ENCODE measurements at regions not wholly inside any gene's neighbourhood (a gene's known extent, or its start where the extent isn't known, plus 50 kb on each side); places are given as distances from the start of the nearest gene placed in this dataset.

GRCh38 chr3:59596741-59597140 is 546.9 kb upstream of the CFAP20DC start:
- H3K4me1 Mint-ChIP-seq: no peaks in the 10 kb centered on the region

GRCh38 chr3:59595830-59596229 is 546.0 kb upstream of the CFAP20DC start:
- DNase-seq (no peak), ATAC-seq (no peak)
- Mint-ChIP-seq H3K36me3 (ENCODE audit: low read depth) (peaks cover 2% of the 10 kb centered on the region), H3K4me3 (no peak overlapping the region), H3K27ac (no peak overlapping the region), H3K4me1 (no peaks in the 10 kb centered on the region), H3K27me3 (peaks cover 4% of the 10 kb centered on the region)
- no peaks in the 10 kb centered on the region for H3K9me3 ChIP-seq (ENCODE audit: control insufficient read depth, low read length, poor library complexity, severe bottlenecking)

More at GRCh38 chr3:59596741-59597140, 546.9 kb upstream of the CFAP20DC start:
- DNase-seq (no peak), ATAC-seq (no peak)
- H3K36me3 Mint-ChIP-seq (ENCODE audit: low read depth): peaks cover 2% of the 10 kb centered on the region
- H3K9me3 ChIP-seq (ENCODE audit: control insufficient read depth, low read length, poor library complexity, severe bottlenecking): no peaks in the 10 kb centered on the region
- H3K4me3 Mint-ChIP-seq: no peak overlapping the region
- H3K27ac Mint-ChIP-seq: no peak overlapping the region
- peaks cover 10% of the 10 kb centered on the region for H3K27me3 Mint-ChIP-seq

- peaks cover 4% of the 10 kb centered on the region for H3K27me3 Mint-ChIP-seq
- H3K4me3 Mint-ChIP-seq: no peak overlapping the region
- peaks cover 2% of the 10 kb centered on the region for H3K36me3 Mint-ChIP-seq (ENCODE audit: low read depth)
- no peaks in the 10 kb centered on the region for H3K9me3 ChIP-seq (ENCODE audit: control insufficient read depth, low read length, poor library complexity, severe bottlenecking)
- ATAC-seq (no peak), DNase-seq (no peak)
- no peaks in the 10 kb centered on the region for H3K4me1 Mint-ChIP-seq
- no peak overlapping the region for H3K27ac Mint-ChIP-seq
Observed at GRCh38 chr3:59593380-59593779, 543.6 kb upstream of the CFAP20DC start.

GRCh38 chr3:59580996-59581395 is 531.2 kb upstream of the CFAP20DC start:
- Mint-ChIP-seq H3K27ac (no peak overlapping the region), H3K4me1 (peaks cover 3% of the 10 kb centered on the region), H3K4me3 (no peak overlapping the region), H3K36me3 (ENCODE audit: low read depth) (no peaks in the 10 kb centered on the region), H3K27me3 (no peaks in the 10 kb centered on the region)
- no peaks in the 10 kb centered on the region for H3K9me3 ChIP-seq (ENCODE audit: control insufficient read depth, low read length, poor library complexity, severe bottlenecking)
- DNase-seq (no peak), ATAC-seq (no peak)

GRCh38 chr3:59580499-59580898 is 530.7 kb upstream of the CFAP20DC start:
- H3K27ac Mint-ChIP-seq: no peak overlapping the region
- H3K9me3 ChIP-seq (ENCODE audit: control insufficient read depth, low read length, poor library complexity, severe bottlenecking): no peaks in the 10 kb centered on the region
- H3K4me1 Mint-ChIP-seq: peaks cover 3% of the 10 kb centered on the region
- H3K27me3 Mint-ChIP-seq: no peaks in the 10 kb centered on the region
- H3K36me3 Mint-ChIP-seq (ENCODE audit: low read depth): no peaks in the 10 kb centered on the region
- DNase-seq: no peak
- H3K4me3 Mint-ChIP-seq: no peak overlapping the region
- no peak for ATAC-seq

DNA sequence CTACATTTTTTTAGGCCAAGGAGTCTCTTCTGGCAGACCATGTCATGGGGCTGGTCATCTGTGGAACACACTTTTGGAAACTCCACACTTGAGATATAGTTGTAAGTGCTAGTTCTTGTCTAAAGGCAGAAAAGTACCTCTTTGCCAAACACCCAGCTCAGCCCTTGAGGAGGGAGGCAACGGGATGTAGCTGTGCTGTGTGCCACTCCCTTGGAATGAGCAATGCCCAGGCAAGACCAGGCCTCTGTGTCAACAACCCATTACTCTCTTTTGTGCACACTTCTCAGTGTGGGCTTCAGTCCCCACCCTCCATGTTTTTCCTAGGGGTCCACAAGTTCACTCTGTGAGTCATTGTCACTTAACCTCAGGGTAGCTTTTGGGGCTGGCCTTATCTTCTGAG is 528.3 kb upstream of the CFAP20DC start:
- H3K4me3 Mint-ChIP-seq: no peak overlapping the region
- peaks cover 5% of the 10 kb centered on the region for H3K4me1 Mint-ChIP-seq
- H3K27me3 Mint-ChIP-seq: no peaks in the 10 kb centered on the region
- no peaks in the 10 kb centered on the region for H3K36me3 Mint-ChIP-seq (ENCODE audit: low read depth)
- no peak for ATAC-seq
- no peak overlapping the region for H3K27ac Mint-ChIP-seq
- DNase-seq: no peak
- H3K9me3 ChIP-seq (ENCODE audit: control insufficient read depth, low read length, poor library complexity, severe bottlenecking): no peaks in the 10 kb centered on the region

GRCh38 chr3:59576606-59577005 is 526.8 kb upstream of the CFAP20DC start:
- no peak for ATAC-seq
- Mint-ChIP-seq H3K27me3 (no peaks in the 10 kb centered on the region), H3K4me3 (no peak overlapping the region), H3K4me1 (peaks cover 5% of the 10 kb centered on the region), H3K36me3 (ENCODE audit: low read depth) (no peaks in the 10 kb centered on the region), H3K27ac (no peak overlapping the region)
- no peak for DNase-seq
- H3K9me3 ChIP-seq (ENCODE audit: control insufficient read depth, low read length, poor library complexity, severe bottlenecking): no peaks in the 10 kb centered on the region

DNA sequence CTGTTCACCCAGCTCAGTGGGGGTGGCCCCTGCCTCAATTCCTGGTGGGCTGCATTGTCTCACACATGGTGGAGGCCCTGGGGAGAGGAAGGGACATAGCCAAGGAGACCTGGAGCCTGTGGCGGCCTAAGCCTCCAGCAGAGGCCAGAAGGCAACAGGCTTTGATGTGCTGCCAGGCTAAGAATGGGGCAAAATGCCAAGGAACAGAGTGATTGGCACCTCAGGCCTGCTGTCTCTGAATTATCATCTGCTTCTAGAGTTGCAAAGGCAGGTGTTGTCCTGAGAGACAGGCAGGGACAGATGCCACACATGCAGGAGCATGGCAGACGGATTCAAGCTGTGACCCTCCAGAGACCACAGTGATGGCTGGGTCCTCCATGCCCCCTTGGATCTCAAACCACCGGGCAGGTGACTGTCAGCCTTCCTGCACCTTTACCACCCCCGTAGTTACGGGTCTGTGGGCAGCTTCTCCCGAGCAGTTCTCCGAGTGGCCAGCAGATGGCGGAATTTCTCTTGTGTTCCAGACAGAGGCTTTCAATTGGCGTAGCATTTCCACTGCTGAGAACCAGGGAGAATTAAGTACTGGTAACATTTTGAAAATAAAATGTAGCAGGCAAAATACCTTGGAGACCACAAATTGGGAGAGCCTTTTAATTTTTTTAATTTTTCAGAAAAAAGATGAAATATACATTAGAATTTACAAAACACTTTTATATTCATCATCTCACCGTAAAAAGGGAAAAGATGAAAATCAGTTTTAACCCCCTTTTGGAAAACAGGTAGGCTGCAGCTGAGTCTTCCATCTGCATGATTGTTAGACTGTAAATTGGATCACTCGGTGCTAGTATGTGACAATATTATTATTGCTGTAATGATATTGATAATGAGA is 525.5 kb upstream of the CFAP20DC start:
- no peak overlapping the region for H3K27ac Mint-ChIP-seq
- H3K4me3 Mint-ChIP-seq: no peak overlapping the region
- ATAC-seq (peak; percentile 84), DNase-seq (peak; percentile 60 to 85 (median 61))
- no peaks in the 10 kb centered on the region for H3K36me3 Mint-ChIP-seq (ENCODE audit: low read depth)
- peaks cover 5% of the 10 kb centered on the region for H3K27me3 Mint-ChIP-seq
- H3K4me1 Mint-ChIP-seq: peaks cover 2% of the 10 kb centered on the region
- no peaks in the 10 kb centered on the region for H3K9me3 ChIP-seq (ENCODE audit: control insufficient read depth, low read length, poor library complexity, severe bottlenecking)

DNA sequence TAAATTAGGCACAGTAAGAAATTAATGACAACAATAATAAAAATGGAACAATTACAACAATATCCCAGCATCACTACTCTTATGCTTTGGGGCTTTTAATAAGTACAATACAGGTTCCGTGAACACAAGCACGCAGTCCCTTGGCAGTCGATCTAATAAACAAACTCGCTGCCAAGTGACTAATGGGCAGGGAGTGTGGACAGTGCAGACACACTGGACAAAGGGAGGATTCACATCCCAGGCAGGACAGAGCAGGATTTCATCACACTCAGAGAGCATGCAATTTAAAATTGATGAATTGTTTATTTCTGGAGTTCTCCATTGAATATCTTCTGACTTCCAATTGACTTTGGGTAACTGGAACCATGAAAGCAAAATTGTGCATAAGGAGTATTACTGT is 524.1 kb upstream of the CFAP20DC start:
- H3K4me3 Mint-ChIP-seq: no peak overlapping the region
- H3K27me3 Mint-ChIP-seq: peaks cover 7% of the 10 kb centered on the region
- no peaks in the 10 kb centered on the region for H3K9me3 ChIP-seq (ENCODE audit: control insufficient read depth, low read length, poor library complexity, severe bottlenecking)
- peaks cover 2% of the 10 kb centered on the region for H3K4me1 Mint-ChIP-seq
- ATAC-seq (no peak), DNase-seq (no peak)
- no peaks in the 10 kb centered on the region for H3K36me3 Mint-ChIP-seq (ENCODE audit: low read depth)
- peak overlapping the region; percentile 63 for H3K27ac Mint-ChIP-seq

- Mint-ChIP-seq H3K27me3 (peaks cover 14% of the 10 kb centered on the region), H3K4me1 (peaks cover 4% of the 10 kb centered on the region), H3K4me3 (no peak overlapping the region), H3K36me3 (ENCODE audit: low read depth) (no peaks in the 10 kb centered on the region), H3K27ac (no peak overlapping the region)
- DNase-seq (no peak), ATAC-seq (no peak)
- H3K9me3 ChIP-seq (ENCODE audit: control insufficient read depth, low read length, poor library complexity, severe bottlenecking): no peaks in the 10 kb centered on the region
Observed at GRCh38 chr3:59572106-59572505, 522.3 kb upstream of the CFAP20DC start.

DNA sequence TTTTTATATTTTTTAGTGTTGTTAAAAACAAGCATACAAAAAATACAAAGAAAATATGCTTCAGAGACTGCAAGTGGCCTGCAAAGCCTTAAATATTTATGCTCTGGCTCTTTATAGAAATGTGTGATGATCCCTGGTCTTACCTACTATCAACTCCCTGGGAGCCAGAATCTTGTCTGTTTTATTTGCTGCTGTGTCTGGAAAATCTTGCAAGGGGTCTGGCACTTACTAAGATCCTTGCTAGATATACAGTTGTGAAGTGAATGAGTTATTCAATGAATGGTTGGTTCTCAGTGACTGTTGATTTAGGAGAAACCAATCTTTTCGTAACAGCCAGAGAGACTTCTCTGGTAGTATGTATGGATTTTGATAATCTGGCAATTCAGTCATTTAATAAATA is 521.0 kb upstream of the CFAP20DC start:
- H3K4me3 Mint-ChIP-seq: no peak overlapping the region
- no peak for DNase-seq
- H3K9me3 ChIP-seq (ENCODE audit: control insufficient read depth, low read length, poor library complexity, severe bottlenecking): no peaks in the 10 kb centered on the region
- peaks cover 2% of the 10 kb centered on the region for H3K36me3 Mint-ChIP-seq (ENCODE audit: low read depth)
- peaks cover 10% of the 10 kb centered on the region for H3K4me1 Mint-ChIP-seq
- ATAC-seq: no peak
- H3K27me3 Mint-ChIP-seq: peaks cover 14% of the 10 kb centered on the region
- peak overlapping the region; percentile 16 for H3K27ac Mint-ChIP-seq

GRCh38 chr3:59567661-59568060 is 517.8 kb upstream of the CFAP20DC start:
- Mint-ChIP-seq H3K4me1 (peaks cover 8% of the 10 kb centered on the region), H3K27ac (no peak overlapping the region), H3K27me3 (peaks cover 14% of the 10 kb centered on the region), H3K4me3 (no peak overlapping the region), H3K36me3 (ENCODE audit: low read depth) (peaks cover 5% of the 10 kb centered on the region)
- ATAC-seq: no peak
- no peak for DNase-seq
- no peaks in the 10 kb centered on the region for H3K9me3 ChIP-seq (ENCODE audit: control insufficient read depth, low read length, poor library complexity, severe bottlenecking)

DNA sequence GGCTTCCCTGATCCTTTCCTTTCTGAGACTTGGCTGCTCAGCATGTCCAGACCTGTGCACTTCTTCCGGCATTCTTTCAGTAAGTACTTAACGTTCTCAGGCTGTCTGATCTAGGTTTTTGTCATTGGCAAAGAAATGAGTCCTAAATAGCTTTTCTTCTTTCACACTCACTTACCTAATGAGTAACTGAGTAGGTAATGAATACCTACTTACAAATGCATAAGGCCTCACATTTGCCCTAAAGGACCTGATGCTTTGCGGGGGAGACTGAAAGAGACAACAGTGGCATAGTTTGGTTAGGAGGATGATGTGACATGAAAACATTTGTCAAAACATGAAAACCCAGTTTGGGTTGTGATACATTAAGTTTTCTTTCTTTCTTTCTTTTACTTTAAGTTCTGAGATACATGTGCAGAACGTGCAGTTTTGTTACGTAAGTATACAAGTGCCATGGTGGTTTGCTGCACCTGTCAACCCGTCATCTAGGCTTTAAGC is 516.7 kb upstream of the CFAP20DC start:
- H3K4me3 Mint-ChIP-seq: peak overlapping the region; percentile 5
- no peak overlapping the region for H3K27ac Mint-ChIP-seq
- ATAC-seq: no peak

GRCh38 chr3:59565125-59565524 is 515.3 kb upstream of the CFAP20DC start:
- H3K9me3 ChIP-seq (ENCODE audit: control insufficient read depth, low read length, poor library complexity, severe bottlenecking): no peaks in the 10 kb centered on the region
- peaks cover 8% of the 10 kb centered on the region for H3K4me1 Mint-ChIP-seq
- peaks cover 7% of the 10 kb centered on the region for H3K27me3 Mint-ChIP-seq
- H3K27ac Mint-ChIP-seq: no peak overlapping the region
- peaks cover 8% of the 10 kb centered on the region for H3K36me3 Mint-ChIP-seq (ENCODE audit: low read depth)
- no peak for DNase-seq
- no peak overlapping the region for H3K4me3 Mint-ChIP-seq
- no peak for ATAC-seq

More for the DNA sequence above, 516.7 kb upstream of the CFAP20DC start:
- Mint-ChIP-seq H3K27me3 (peaks cover 14% of the 10 kb centered on the region), H3K4me1 (peaks cover 8% of the 10 kb centered on the region), H3K36me3 (ENCODE audit: low read depth) (peaks cover 5% of the 10 kb centered on the region)
- H3K9me3 ChIP-seq (ENCODE audit: control insufficient read depth, low read length, poor library complexity, severe bottlenecking): no peaks in the 10 kb centered on the region
- DNase-seq: no peak

Data from T-helper 17 cell (primary cell).